ENCODE measurements at regions not wholly inside any gene's neighbourhood (a gene's known extent, or its start where the extent isn't known, plus 50 kb on each side); places are given as distances from the start of the nearest gene placed in this dataset.

- peaks cover 31% of the 10 kb centered on the region for H3K27me3 Mint-ChIP-seq (ENCODE audit: low read depth)
- H3K4me1 Mint-ChIP-seq = no peaks in the 10 kb centered on the region
Measured at GRCh38 chr18:59777636-59778035, 80.4 kb upstream of the CCBE1 start.

GRCh38 chr18:59769129-59769865, 72.1 kb upstream of the CCBE1 start:
- TF ChIP-seq CTCF (conservative IDR thresholded peaks at IDR 0.05) = no peak
- Mint-ChIP-seq H3K4me3 (no peak overlapping the region), H3K27me3 (ENCODE audit: low read depth) (peaks cover 13% of the 10 kb centered on the region), H3K27ac (ENCODE audit: unreplicated experiment) (no peak overlapping the region), H3K9me3 (no peaks in the 10 kb centered on the region), H3K36me3 (ENCODE audit: low read depth) (no peaks in the 10 kb centered on the region), H3K4me1 (no peaks in the 10 kb centered on the region)
- DNase-seq (ENCODE audit: low read depth, low spot score) = no peak

More at GRCh38 chr18:59777636-59778035, 80.4 kb upstream of the CCBE1 start:
- H3K27ac Mint-ChIP-seq (ENCODE audit: unreplicated experiment) = no peak overlapping the region
- H3K9me3 Mint-ChIP-seq = no peaks in the 10 kb centered on the region
- DNase-seq (ENCODE audit: low read depth, low spot score) = no peak
- no peak for TF ChIP-seq CTCF (conservative IDR thresholded peaks at IDR 0.05)
- H3K36me3 Mint-ChIP-seq (ENCODE audit: low read depth) = no peaks in the 10 kb centered on the region
- H3K4me3 Mint-ChIP-seq = no peak overlapping the region

GRCh38 chr18:59768409-59768808, 71.2 kb upstream of the CCBE1 start:
- Mint-ChIP-seq H3K4me1 (no peaks in the 10 kb centered on the region), H3K27me3 (ENCODE audit: low read depth) (peaks cover 4% of the 10 kb centered on the region), H3K4me3 (no peak overlapping the region), H3K27ac (ENCODE audit: unreplicated experiment) (no peak overlapping the region), H3K9me3 (no peaks in the 10 kb centered on the region), H3K36me3 (ENCODE audit: low read depth) (no peaks in the 10 kb centered on the region)
- no peak for DNase-seq (ENCODE audit: low read depth, low spot score)
- TF ChIP-seq CTCF (conservative IDR thresholded peaks at IDR 0.05) = no peak

- Mint-ChIP-seq H3K27ac (ENCODE audit: unreplicated experiment) (no peak overlapping the region), H3K9me3 (no peaks in the 10 kb centered on the region), H3K4me3 (no peak overlapping the region), H3K36me3 (ENCODE audit: low read depth) (no peaks in the 10 kb centered on the region), H3K4me1 (no peaks in the 10 kb centered on the region), H3K27me3 (ENCODE audit: low read depth) (peaks cover 5% of the 10 kb centered on the region)
- DNase-seq (ENCODE audit: low read depth, low spot score) = no peak
- no peak for TF ChIP-seq CTCF (conservative IDR thresholded peaks at IDR 0.05)
Measured at GRCh38 chr18:59767732-59768131, 70.5 kb upstream of the CCBE1 start.

GRCh38 chr18:59765343-59765742, 68.1 kb upstream of the CCBE1 start:
- Mint-ChIP-seq H3K27me3 (ENCODE audit: low read depth) (peaks cover 4% of the 10 kb centered on the region), H3K4me1 (no peaks in the 10 kb centered on the region)

More at GRCh38 chr18:59765343-59765742, 68.1 kb upstream of the CCBE1 start:
- no peak for TF ChIP-seq CTCF (conservative IDR thresholded peaks at IDR 0.05)
- Mint-ChIP-seq H3K9me3 (no peaks in the 10 kb centered on the region), H3K4me3 (no peak overlapping the region), H3K36me3 (ENCODE audit: low read depth) (no peaks in the 10 kb centered on the region), H3K27ac (ENCODE audit: unreplicated experiment) (no peak overlapping the region)
- DNase-seq (ENCODE audit: low read depth, low spot score) = no peak

Data from neural crest cell (in vitro differentiated cells).